Prostate gland (tissue), 2 donors: ENCODE measurements at regions not wholly inside any gene's neighbourhood (a gene's known extent, or its start where the extent isn't known, plus 50 kb on each side); places are given as distances from the start of the nearest gene placed in this dataset.

ENCODE experiments used
- POLR2A ChIP-seq: fragments of 450-650 bp; IDR thresholded peaks from one replicate; pipeline ENCODE4 v1.6.1; 2016; ENCODE audit warnings: antibody characterized with exemption, mild to moderate bottlenecking
- TF ChIP-seq, protein P1 (sequence below), 4 experiments: fragments of 200-600 bp in 2 of 4; fragments of 450-650 bp in 2 of 4; sonication (generic) in 2 of 4; IDR thresholded peaks; 1 replicate in 3 of 4; 2 replicates in 1 of 4; pipeline ENCODE4 v1.5.1; 2016 to 2019; ENCODE audit warnings: antibody characterized with exemption in 4 of 4, mild to moderate bottlenecking in 2 of 4, moderate library complexity in 2 of 4

DNA sequence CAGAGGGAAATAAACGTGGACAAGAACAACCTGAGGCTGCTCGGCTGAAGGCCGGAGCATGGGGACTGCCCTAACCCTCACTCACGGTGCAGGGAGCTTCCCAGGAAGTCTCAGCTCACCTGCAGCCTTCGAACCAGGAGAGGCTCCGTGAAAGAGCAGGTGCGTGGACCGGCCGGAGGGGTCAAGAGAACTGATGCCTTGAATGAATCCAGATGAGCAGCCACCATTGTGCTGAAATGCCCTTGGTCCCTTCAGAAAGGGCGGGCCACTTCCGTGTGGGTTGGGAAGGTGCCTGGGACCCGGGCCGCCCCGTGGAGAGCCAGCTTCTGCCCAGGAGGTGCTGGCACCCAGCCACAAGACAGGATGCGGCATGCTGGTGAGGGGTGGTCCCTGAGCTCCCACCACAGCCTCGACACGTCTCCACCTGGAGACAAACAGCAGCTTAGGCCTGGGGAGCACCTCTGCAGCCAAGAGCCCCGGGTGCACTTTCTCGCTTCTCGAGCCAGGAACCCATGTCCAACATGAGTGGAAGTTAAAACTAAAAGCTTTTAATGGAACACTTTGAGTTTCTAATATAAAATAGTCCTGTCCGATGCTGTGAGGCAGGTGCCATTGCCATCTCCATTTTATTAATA, 83.5 kb downstream of the TTLL2 start:
- TF ChIP-seq, protein P1, sequence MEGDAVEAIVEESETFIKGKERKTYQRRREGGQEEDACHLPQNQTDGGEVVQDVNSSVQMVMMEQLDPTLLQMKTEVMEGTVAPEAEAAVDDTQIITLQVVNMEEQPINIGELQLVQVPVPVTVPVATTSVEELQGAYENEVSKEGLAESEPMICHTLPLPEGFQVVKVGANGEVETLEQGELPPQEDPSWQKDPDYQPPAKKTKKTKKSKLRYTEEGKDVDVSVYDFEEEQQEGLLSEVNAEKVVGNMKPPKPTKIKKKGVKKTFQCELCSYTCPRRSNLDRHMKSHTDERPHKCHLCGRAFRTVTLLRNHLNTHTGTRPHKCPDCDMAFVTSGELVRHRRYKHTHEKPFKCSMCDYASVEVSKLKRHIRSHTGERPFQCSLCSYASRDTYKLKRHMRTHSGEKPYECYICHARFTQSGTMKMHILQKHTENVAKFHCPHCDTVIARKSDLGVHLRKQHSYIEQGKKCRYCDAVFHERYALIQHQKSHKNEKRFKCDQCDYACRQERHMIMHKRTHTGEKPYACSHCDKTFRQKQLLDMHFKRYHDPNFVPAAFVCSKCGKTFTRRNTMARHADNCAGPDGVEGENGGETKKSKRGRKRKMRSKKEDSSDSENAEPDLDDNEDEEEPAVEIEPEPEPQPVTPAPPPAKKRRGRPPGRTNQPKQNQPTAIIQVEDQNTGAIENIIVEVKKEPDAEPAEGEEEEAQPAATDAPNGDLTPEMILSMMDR (IDR thresholded peaks at IDR 0.05): no peak
- TF ChIP-seq POLR2A: no peak
